ENCODE measurements at regions not wholly inside any gene's neighbourhood (a gene's known extent, or its start where the extent isn't known, plus 50 kb on each side); places are given as distances from the start of the nearest gene placed in this dataset.
A peak's percentile ranks its signal among the peaks of the same experiment; 100 is the strongest.

GRCh38 chr4:187268940-187269339 is 545.3 kb upstream of the FAT1 start:
- no peak for ATAC-seq

DNA sequence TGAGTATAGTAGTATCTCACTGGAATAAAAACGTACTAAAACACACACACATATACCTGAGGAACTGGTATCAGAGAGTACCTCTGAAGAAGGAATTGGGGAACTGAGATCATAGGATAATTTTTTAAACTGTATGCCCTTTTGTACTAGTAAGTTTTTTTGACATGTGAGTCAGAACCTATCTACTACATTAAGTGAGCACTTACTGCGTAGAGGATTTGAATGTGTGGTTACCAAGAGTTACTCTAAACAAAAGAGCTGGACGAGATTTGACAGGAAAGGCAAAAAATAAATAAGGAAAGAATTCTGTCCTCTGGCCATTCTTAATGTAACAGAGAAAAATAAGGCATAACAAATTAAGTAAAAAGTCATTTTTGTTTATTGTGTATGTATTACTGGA is 546.5 kb upstream of the FAT1 start:
- no peak for ATAC-seq

DNA sequence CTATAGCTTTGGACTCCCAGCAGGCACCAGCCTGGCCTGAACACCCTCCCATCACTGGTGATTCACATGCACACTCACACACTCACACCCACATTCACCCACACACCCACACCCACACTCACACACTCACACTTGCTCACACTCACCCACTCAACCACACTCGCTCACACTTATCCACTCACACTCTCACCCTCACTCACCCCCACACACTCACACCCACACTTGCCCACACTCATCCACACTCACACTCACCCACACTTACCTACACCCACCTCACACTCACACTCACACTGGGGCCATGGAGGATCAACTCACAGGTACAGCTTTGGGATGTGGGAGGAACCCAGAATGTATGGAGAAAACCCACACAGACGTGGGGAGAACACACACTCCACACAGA is 548.2 kb upstream of the FAT1 start:
- no peak for ATAC-seq

DNA sequence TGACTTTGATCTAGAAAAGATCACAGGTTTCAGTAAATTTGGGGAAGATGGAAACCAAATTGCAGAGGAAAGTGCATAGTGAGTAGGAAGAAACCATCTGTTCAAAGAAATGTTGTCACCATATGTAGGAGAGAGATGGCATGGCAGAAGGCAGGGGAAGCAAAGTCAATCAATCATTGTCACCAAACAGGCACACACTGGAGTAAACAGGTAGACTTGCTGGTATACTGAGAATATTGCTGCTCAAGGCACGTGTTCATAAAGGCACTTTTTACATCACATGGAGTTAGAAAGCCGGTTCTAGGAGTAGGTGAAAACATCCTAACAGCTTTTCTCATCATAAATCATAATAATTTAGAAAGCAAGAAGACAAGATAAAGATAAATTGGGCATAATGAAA is 550.5 kb upstream of the FAT1 start:
- ATAC-seq, result no peak

- ATAC-seq, result no peak
These were observed 553.2 kb upstream of the FAT1 start for GRCh38 chr4:187276736-187277408.

DNA sequence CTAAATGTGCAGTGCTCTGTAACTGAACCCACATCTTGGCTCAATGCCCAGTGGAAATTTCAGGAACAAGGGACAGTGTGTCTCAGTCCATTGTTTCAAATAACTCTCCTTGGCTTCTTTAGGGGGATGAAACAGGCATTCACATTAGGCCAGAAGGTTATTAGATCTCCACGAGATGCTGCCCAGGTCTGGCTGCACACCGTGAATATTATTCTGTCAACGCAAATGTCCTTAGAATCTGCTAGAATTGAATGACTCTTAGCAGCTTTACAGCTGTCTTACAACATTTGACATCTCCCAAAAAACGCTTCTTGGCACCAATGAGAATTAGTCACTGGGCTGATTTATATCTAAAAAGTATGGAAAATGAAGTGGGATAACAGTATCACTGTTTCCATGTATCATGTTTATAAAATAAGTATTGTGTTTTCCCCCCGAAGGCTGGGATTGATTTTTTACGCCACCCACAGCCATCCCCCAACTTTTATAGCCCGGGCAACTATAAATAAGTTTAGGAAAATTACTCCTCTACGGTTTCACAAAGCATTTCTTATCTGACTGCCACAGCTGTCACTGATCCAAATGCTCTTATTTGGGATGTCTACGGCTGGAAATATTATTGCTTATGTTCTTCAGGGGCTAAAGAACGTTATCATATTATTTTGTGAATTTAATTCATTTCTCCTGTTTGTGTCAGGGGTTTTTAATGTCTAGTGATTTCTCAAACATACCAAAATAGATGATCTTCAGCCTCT is 559.7 kb upstream of the FAT1 start:
- ATAC-seq, result no peak

DNA sequence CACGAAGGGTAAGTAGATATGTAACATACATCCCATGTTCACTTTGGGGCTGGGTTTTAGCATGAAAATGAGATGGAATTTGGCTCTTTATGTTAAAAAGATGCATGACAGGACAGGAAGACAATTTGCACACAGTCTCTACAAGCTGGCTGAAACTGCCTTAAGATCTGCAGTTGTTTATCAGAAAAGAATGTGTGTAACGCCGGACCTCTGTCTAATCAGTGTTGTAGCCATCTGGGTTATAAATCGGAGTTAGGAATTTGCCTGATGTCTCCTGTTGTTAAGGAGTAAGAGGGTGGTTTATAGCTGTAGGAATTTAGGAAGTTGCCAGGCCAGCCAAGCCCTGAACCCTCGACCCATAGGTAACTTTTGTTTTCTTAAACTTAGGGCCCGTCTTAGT is 562.9 kb upstream of the FAT1 start:
- no peak for ATAC-seq

DNA sequence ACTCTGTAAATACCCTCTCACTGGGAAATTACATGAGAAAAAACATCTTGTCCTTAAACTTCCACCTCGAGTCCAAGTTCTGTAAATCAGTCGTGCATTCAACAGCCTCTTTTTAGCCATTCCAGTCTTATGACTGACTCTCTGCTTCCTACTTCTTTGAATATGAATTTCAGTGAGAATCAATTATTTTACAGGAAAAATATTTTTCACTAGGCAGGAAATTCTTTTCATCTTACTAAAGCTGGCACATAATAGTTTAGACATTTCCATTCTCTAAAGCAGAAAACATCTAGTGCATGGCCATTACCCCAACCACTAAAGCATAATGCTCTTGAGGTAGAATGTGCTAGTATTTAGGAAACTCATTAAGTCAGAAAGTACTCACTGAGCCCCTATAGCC is 565.7 kb upstream of the FAT1 start:
- ATAC-seq, result no peak

DNA sequence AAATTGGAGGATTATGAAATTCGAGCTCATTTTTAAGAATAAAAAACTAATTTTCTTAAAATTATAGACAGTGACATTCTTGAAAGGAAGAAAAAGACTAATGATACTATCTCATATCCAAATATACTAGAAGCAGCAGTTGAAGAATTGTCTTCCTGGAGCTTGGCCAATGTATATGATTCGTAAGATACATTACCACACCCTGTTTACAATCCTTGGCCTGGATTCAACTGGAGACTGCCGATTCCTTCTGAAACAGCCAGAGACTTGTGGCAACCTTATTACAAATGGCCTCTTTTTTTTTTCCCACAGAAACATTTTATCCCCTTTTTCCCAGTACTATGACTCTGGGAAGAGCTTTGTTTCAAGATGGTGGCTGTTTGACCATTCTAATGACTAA is 571.2 kb upstream of the FAT1 start:
- ATAC-seq, result peak; percentile 71

GRCh38 chr4:187301923-187302322 is 578.3 kb upstream of the FAT1 start:
- ATAC-seq, result no peak

DNA sequence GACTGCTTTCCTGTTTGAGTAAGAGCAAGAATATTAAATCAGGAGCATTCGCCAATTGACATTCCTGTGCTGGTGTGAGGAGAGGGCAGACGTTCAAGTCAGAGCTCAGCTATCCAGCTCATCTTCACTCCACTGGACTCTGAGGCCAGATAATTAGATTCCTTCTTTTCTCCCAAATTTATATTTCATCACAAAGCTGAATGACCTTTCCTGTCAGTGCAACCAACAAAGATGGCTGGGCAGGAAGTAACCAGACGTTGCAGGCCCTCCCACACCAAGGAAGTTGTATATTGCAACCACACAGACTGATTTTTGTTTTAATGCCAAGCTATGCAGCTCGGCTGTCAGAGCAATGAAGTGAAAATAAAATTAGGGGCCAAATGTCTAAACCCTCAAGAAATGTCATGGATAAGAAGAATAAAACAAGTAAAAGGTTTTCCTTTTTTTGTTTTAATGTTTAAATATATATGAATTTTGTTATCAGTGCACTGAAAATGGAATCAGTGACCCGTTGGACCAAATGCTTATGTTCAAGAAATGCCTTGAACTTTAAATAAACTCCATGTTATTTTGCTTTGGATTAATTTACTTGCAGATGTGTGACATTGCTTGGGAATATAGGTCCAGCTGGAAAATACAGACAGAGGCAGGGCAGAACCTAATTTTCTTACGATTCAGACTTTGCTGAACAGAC is 578.9 kb upstream of the FAT1 start:
- ATAC-seq, result no peak

GRCh38 chr4:187304133-187304532 is 580.5 kb upstream of the FAT1 start:
- no peak for ATAC-seq

DNA sequence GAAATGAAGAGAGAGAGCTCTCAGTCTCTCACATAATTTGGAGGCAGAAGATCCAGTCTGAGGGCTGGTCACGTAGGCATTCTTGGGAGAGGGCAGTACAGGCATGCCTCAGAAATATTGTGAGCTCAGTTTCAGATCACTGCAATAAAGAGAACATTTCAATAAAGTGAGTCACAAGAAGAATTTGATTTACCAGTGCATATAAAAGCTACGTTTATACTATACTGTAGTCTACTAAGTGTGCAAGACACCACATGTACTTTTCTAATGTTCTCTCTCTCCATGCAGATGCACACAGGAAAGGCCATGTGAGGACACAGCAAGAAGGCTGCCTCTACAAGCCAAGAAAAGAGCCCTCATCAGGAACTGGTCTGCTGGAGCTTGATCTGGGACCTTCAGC is 583.5 kb upstream of the FAT1 start:
- peak; percentile 73 for ATAC-seq

GRCh38 chr4:187309456-187309855 is 585.8 kb upstream of the FAT1 start:
- no peak for ATAC-seq

- ATAC-seq, result no peak
These were observed 588.6 kb upstream of the FAT1 start for GRCh38 chr4:187312299-187312698.

- no peak for ATAC-seq
These were observed 594.1 kb upstream of the FAT1 start for GRCh38 chr4:187317799-187318198.

DNA sequence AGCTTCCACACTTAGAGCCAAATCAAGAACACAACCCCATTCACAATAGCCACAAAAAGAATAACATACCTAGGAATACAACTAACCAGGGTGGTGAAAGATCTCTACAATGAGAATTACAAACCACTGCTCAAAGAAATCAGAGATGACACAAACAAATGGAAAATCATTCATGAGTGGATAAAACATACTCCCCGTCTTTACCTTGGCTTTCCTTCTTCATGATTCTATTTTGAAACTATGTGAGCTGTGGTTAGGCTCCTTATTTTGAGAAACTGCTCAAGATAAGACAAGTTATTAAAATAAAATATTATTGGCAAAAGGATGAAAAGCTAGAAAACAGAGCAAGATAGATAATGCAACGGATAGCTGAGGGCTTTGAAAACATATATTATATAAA is 598.1 kb upstream of the FAT1 start:
- no peak for ATAC-seq

- no peak for ATAC-seq
These were observed 608.5 kb upstream of the FAT1 start for GRCh38 chr4:187332141-187332540.

DNA sequence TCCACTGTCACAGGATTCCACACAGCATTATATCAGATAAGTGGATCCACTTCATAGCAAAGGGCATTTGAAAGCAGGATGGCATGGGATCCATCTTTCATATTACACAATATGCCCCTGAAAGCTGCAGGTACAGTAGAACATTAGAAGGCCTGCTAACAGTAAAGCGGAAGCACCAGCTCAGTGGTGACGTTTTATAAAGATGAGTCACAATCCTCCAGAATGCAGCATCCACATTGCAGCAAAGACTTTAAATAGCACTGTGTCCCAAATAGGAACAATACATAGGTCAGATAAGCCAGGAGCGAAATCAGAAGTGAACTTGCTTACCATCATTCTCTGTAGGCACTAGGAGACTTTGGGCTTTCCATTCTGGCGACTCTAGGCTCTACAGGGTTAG is 609.5 kb upstream of the FAT1 start:
- no peak for ATAC-seq

GRCh38 chr4:187335339-187335738 is 611.7 kb upstream of the FAT1 start:
- ATAC-seq, result no peak

DNA sequence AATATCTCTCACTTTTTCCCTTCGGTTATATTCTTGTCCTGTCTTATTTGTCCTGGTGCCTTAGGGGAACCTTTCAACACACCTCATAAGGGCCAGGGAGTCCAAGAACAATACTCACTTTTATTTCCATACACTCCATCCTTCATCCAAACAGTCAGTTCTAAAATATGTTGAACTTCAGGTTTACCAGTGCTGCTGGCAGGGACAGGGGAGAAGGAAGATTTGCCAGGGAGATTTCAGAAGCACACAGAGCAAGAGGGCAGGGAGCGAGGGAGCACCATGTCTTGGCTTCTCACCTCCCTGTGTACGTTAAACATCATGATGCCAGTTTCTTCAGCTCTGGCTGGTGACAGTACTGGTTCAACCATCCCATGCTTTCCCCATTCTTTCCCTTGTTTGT is 631.1 kb upstream of the FAT1 start:
- peak; percentile 82 for ATAC-seq

- no peak for ATAC-seq
These were observed 633.5 kb upstream of the FAT1 start for GRCh38 chr4:187357045-187357643.

DNA sequence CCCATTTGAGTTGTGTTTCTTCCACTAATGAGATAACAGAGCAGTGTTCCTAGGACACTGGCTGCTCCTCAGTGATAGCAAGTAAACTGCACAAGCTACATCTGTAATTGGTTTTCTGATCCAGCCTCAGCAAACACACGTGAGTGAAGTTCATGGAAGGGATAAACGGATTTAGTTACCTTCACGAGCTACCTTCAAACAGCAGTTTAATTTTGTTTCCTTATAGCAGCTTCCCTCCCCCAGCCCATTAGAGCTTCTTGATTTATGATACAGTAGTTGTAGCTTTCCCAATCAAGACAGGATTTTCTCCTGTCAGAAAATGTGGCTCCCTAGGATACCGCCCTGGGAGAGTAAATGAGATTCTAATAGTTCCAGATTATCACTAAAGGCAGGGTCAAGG is 634.2 kb upstream of the FAT1 start:
- no peak for ATAC-seq
